ENCODE measurements at regions not wholly inside any gene's neighbourhood (a gene's known extent, or its start where the extent isn't known, plus 50 kb on each side); places are given as distances from the start of the nearest gene placed in this dataset.

DNA sequence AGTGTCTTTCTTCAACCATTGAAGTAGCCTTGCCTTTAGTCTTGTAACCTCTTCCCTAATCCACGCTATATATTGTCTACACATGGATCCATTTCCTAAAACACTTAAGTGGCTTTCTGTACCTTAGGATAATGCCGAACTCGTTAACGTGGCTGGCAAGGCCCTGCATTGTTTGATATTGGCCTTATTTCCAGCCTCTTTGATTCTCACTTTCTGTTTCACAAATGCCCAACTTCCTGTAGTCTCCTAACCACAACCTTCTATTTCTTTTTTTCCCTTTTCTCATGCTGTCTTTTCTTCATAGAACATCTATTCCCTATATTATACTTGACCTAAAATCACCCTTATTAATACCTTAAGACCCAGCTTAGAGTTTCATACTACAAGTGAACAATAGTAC is 536.0 kb downstream of the LMO4 start:
- TF ChIP-seq, protein P1, sequence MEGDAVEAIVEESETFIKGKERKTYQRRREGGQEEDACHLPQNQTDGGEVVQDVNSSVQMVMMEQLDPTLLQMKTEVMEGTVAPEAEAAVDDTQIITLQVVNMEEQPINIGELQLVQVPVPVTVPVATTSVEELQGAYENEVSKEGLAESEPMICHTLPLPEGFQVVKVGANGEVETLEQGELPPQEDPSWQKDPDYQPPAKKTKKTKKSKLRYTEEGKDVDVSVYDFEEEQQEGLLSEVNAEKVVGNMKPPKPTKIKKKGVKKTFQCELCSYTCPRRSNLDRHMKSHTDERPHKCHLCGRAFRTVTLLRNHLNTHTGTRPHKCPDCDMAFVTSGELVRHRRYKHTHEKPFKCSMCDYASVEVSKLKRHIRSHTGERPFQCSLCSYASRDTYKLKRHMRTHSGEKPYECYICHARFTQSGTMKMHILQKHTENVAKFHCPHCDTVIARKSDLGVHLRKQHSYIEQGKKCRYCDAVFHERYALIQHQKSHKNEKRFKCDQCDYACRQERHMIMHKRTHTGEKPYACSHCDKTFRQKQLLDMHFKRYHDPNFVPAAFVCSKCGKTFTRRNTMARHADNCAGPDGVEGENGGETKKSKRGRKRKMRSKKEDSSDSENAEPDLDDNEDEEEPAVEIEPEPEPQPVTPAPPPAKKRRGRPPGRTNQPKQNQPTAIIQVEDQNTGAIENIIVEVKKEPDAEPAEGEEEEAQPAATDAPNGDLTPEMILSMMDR (IDR thresholded peaks at IDR 0.05) = no peak
- no peak for TF ChIP-seq POLR2A (IDR thresholded peaks at IDR 0.05)
- TF ChIP-seq POLR2AphosphoS5 (IDR thresholded peaks at IDR 0.05) = no peak

All from suprapubic skin (tissue), 4 donors.